Dedifferentiated amniotic fluid mesenchymal stem cell (primary cell): ENCODE measurements at regions not wholly inside any gene's neighbourhood (a gene's known extent, or its start where the extent isn't known, plus 50 kb on each side); places are given as distances from the start of the nearest gene placed in this dataset.
A peak's percentile ranks its signal among the peaks of the same experiment; 100 is the strongest.

Experiments used
- DNase-seq: peaks from one replicate; pipeline ENCODE4 v3.0.0-alpha.2; 2016; ENCODE audit errors: extremely low spot score

DNA sequence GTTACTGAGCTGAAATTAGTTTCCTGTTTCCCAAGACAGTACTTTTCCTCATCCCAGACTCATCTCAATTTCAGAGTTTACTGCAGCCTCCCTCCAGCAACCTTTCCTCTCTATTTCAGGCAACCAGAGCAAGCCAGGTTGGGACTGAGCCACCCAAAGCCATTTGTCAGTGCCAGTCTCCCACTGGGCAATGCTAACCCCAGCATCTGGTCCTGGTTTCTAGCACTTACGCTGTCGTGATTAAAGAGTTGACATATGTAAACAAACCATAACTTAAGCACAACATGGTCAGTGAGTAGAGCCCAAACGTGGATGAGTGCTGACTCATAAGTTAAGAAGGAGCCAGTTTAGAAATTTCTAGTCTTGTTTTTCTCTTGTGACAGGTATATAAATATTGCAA is 119.6 kb upstream of the BLID start:
- peak; percentile 81 for DNase-seq

DNA sequence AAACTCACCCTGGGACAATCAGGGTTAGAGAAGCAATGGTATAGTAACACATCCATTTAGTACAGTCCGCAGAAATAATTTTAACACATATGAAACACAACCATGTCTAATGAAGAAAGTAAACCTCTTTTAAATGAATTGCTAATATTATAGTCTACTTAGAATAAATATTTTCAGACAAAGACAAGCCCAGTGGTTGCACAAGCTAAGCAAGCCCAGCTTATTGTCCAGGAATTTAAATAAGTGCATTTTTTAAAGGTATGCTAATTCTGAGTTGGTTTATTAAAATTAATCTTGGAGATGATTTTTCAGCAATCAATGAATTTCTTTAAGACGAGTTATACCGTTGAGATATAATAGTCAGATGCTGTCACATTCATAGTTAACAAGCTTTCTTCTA is 118.8 kb upstream of the BLID start:
- DNase-seq: no peak

DNA sequence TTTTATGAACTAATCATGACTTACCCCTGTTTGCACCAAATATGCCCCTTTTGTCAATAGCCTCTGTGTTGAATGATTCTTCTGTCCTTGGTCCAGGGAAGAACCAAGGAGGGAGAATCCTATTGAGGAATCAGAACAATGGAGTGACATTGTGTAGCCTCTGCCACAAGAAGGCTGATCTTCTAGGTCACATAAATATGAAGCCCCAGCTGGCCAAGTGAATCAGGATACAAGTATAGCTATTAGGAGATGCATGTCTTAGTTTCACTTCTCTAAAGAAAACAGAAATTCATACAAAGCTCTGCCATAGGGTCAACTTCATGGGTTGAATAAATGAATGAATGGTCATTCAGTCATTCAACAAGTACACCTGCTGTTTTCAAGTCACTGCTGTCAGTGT is 118.2 kb upstream of the BLID start:
- no peak for DNase-seq

DNA sequence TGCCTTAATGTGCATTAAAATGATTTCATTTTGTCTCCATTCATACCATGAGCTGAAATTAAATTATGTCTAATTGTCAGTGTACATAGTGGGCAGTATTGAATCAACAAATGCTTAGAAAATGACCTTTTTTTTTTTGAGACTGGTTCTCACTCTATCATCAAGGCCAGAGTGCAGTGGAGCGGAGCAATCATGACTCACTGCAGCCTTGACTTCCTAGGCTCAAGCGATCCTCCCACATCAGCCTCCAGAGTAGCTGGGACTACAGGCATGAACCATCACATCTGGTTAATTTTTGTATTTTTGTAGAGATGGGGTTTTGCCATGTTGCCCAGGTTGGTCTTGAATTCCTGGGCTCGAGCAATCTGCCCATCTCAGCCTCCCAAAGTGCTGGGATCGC is 117.0 kb upstream of the BLID start:
- no peak for DNase-seq

- no peak for DNase-seq
Measured at GRCh38 chr11:122230385-122230755, 114.4 kb upstream of the BLID start.

- DNase-seq: no peak
Measured at GRCh38 chr11:122229481-122230384, 113.7 kb upstream of the BLID start.

- no peak for DNase-seq
Measured at GRCh38 chr11:122229078-122229477, 113.1 kb upstream of the BLID start.

- no peak for DNase-seq
Measured at GRCh38 chr11:122226810-122227379, 110.9 kb upstream of the BLID start.

DNA sequence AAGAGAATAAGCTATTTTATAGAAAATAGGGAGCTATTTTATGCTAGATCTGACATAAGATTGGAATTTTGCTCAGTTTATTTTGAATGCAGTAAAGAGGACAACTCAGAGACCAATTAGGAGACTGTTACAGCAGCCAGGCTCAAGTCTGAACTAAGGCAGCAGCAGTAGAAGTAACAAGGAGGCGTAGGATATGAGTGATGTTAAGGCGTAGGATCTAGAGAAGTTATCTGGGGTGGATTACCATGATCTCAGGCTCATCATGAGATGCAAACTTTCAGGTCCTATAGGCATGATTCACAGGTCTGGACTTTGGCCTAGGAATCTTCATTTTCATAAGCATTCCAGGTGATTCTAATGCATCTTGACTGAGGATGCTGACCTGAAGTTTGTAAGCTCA is 108.9 kb upstream of the BLID start:
- DNase-seq: no peak

DNA sequence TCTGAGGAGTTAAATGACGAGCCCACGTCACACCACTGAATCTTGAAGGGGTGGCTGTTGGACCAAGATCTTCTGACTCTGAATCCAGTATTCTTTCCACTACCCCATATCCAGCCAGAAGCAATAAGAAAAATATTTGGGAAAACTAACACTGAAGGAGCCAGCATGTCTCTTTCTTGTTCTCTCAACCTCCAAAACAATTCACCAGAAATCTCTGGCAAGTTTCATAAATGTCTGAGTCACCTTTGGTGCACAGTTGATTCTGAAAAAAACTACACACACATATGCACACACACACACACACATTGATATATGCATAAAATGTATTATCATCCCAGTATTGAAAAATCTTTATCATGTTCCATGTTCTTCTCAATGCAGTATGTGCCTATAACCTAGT is 104.3 kb upstream of the BLID start:
- no peak for DNase-seq

GRCh38 chr11:122219791-122220190 is 103.8 kb upstream of the BLID start:
- DNase-seq: no peak

- DNase-seq: peak; percentile 91
Measured at GRCh38 chr11:122215244-122215992, 99.4 kb upstream of the BLID start.

DNA sequence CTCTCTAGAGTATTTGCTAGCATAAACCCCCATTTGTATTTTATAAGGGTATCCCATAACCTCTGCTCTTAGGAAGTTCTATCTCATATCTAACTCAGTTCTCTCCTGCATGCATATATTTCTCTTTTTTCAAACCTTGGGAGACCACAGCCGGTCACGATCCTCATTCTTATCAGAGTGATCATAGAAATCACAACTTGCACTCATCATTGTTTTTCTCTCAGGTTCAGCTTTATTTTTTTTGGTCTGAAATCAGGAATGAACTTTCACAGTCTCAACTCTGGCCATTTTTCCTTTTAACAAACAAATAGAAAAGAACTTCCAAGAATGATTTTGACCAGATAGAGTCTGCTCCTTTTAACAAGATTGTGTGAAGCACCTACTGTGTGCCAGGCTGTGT is 98.6 kb upstream of the BLID start:
- DNase-seq: no peak

- no peak for DNase-seq
Measured at GRCh38 chr11:122214080-122214479, 98.1 kb upstream of the BLID start.

- no peak for DNase-seq
Measured at GRCh38 chr11:122213171-122213570, 97.2 kb upstream of the BLID start.

DNA sequence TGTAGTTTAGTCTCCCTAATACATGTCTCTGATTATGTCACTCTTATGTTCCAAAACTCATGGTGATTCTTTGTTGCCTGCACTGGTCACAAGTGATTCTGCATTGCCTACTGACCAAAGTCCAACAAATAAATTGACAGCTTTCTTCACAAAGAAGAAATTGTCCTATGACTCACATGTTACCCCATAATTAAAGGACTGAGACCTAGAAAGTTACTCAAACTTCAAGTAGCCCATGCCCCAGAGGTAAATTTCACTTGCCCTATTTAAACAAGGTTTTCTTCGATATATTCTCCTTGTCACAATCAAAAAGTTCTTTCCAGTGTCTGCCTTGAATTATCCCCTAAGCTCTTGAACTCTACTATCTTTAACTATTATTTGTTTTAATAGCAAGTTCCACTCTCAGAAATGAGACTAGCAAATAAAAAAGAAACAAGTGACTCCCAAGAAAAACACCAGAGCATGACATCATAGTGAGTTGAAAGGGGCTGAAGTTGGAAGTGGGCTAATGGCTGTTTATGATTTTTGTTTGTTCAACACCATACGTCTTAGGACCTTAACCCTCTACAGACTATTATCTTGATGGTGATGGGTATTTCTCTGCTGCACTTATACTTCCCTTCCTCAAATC is 94.5 kb upstream of the BLID start:
- no peak for DNase-seq

- peak; percentile 54 for DNase-seq
Measured at GRCh38 chr11:122209619-122210366, 93.8 kb upstream of the BLID start.

GRCh38 chr11:122207921-122208764 is 92.1 kb upstream of the BLID start:
- DNase-seq: peak; percentile 50

- peak; percentile 68 for DNase-seq
Measured at GRCh38 chr11:122207505-122207904, 91.5 kb upstream of the BLID start.

- DNase-seq: no peak
Measured at GRCh38 chr11:122205036-122205435, 89.0 kb upstream of the BLID start.

GRCh38 chr11:122204206-122204605 is 88.2 kb upstream of the BLID start:
- DNase-seq: no peak
